SK-N-SH treated with all-trans-retinoic acid at 6 μM for 48 hours (cell line): ENCODE measurements at regions not wholly inside any gene's neighbourhood (a gene's known extent, or its start where the extent isn't known, plus 50 kb on each side); places are given as distances from the start of the nearest gene placed in this dataset.
"Not testable (repeated sequence)": the region's sequence is repeated elsewhere in the genome, so short reads cannot be mapped to it uniquely, and the experiment has no call there.

Experiments
- CREB5 ChIP-seq: fragments of 250-450 bp; sonication (Bioruptor Pico); IDR thresholded peaks from 2 replicates; pipeline ENCODE4 v1.5.1; 2020; ENCODE audit warnings: low read depth, mild to moderate bottlenecking, moderate library complexity
- CSDC2 ChIP-seq: fragments of 250-450 bp; sonication (Bioruptor Pico); IDR thresholded peaks from 2 replicates; pipeline ENCODE4 v1.5.0; 2020; ENCODE audit warnings: mild to moderate bottlenecking, moderate library complexity
- ESRRG ChIP-seq: fragments of 250-450 bp; sonication (Bioruptor Pico); IDR thresholded peaks from 2 replicates; pipeline ENCODE4 v1.6.1; 2021; ENCODE audit warnings: mild to moderate bottlenecking
- ISL1 ChIP-seq: fragments of 250-450 bp; sonication (Bioruptor Pico); IDR thresholded peaks from 2 replicates; pipeline ENCODE4 v2.1.2; 2022; ENCODE audit warnings: mild to moderate bottlenecking, moderate library complexity
- OSR1 ChIP-seq: fragments of 250-450 bp; sonication (Bioruptor Pico); IDR thresholded peaks from 2 replicates; pipeline ENCODE4 v1.8.0; 2022; ENCODE audit warnings: moderate library complexity, mild to moderate bottlenecking, inconsistent platforms
- POU6F1 ChIP-seq: fragments of 250-450 bp; sonication (Bioruptor Pico); IDR thresholded peaks from 2 replicates; pipeline ENCODE4 v1.8.0; 2021; ENCODE audit warnings: low read depth, mild to moderate bottlenecking, moderate library complexity, borderline replicate concordance
- ZFP3 ChIP-seq: fragments of 250-450 bp; sonication (Bioruptor Pico); IDR thresholded peaks from 2 replicates; pipeline ENCODE4 v1.5.0; 2020; ENCODE audit warnings: mild to moderate bottlenecking, moderate library complexity
- ZNF565 ChIP-seq: fragments of 450-650 bp; formaldehyde crosslinking; conservative IDR thresholded peaks from 2 replicates; pipeline ENCODE4 v1.5.0; 2020; ENCODE audit warnings: low read depth, mild to moderate bottlenecking, moderate library complexity
- ZNF8 ChIP-seq: fragments of 450-650 bp; formaldehyde crosslinking; IDR thresholded peaks from 2 replicates; pipeline ENCODE4 v1.5.0; 2020; ENCODE audit warnings: mild to moderate bottlenecking, moderate library complexity

GRCh38 chr3:144506375-144506774 lies 534.8 kb downstream of the DIPK2A start:
- TF ChIP-seq ZNF8 (CRISPR knock-in tag); CSDC2 (CRISPR knock-in tag); ESRRG (CRISPR knock-in tag); OSR1 (CRISPR knock-in tag); ZFP3 (CRISPR knock-in tag); CREB5 (CRISPR knock-in tag); POU6F1; ZNF565 (CRISPR knock-in tag); ISL1 (CRISPR knock-in tag): not testable (repeated sequence)
